B cell (primary cell): ENCODE measurements at regions not wholly inside any gene's neighbourhood (a gene's known extent, or its start where the extent isn't known, plus 50 kb on each side); places are given as distances from the start of the nearest gene placed in this dataset.

Experiments
- ATAC-seq: fragments of 200-7000 bp; cut with Tn5 transposase; one replicate; pipeline ENCODE4 v1.10.0; 2021; ENCODE audit warnings: low read depth, mild to moderate bottlenecking, moderate number of reproducible peaks, moderate library complexity
- CTCF ChIA-PET: fragments of 350-600 bp; sonication (Branson Sonifier 250); formaldehyde crosslinking; loops from one replicate; lab custom pipeline; 2021; ENCODE audit warnings: antibody characterized with exemption, inconsistent platforms; lab: Charles Lee
- POLR2A ChIA-PET: fragments of 350-600 bp; sonication (Branson Sonifier 250); formaldehyde crosslinking; loops from one replicate; lab custom pipeline; 2021; ENCODE audit warnings: antibody characterized with exemption; lab: Charles Lee
- DNase-seq: peaks from one replicate; pipeline ENCODE4 v3.0.0; 2013
- H2AFZ ChIP-seq: 2 replicates; pipeline ENCODE4 v1.6.1; 2012; ENCODE audit warnings: mild to moderate bottlenecking, low read depth, low read length; ENCODE audit not compliant: insufficient read depth, poor library complexity, severe bottlenecking
- H3K27ac ChIP-seq, 2 donors: 1 replicate in 1 of 2; 2 replicates in 1 of 2; pipeline ENCODE4 v1.5.1; 2012 to 2013; ENCODE audit warnings: low read length in 2 of 2, mild to moderate bottlenecking in 2 of 2, moderate library complexity in 1 of 2
- H3K27me3 ChIP-seq, 4 experiments: fragments of 200-600 bp in 1 of 4; sonication (generic) in 1 of 4; replicated peaks in 1 of 4; 1 replicate in 2 of 4; 2 replicates in 2 of 4; pipeline versions ENCODE4 v1.6.1 to v1.7.0; 2013 to 2016; ENCODE audit warnings: low read length in 3 of 4, mild to moderate bottlenecking in 2 of 4, mixed read lengths in 1 of 4, moderate library complexity in 1 of 4; ENCODE audit not compliant: insufficient read depth in 4 of 4, control insufficient read depth in 3 of 4; ENCODE audit errors: control extremely low read depth in 1 of 4
- H3K36me3 ChIP-seq, 2 experiments: replicated peaks in 1 of 2; 1 replicate in 1 of 2; 2 replicates in 1 of 2; pipeline versions ENCODE4 v1.6.1 to v1.7.1; 2013; ENCODE audit warnings: low read length in 1 of 2; ENCODE audit not compliant: insufficient read depth in 2 of 2, control insufficient read depth in 1 of 2; ENCODE audit errors: control extremely low read depth in 1 of 2, extremely low read depth in 1 of 2
- H3K4me1 ChIP-seq, 2 donors: fragments of 200-600 bp in 1 of 2; sonication (generic) in 1 of 2; 1 replicate in 1 of 2; 2 replicates in 1 of 2; pipeline versions ENCODE4 v1.5.1 to v1.6.1; 2013 to 2017; ENCODE audit warnings: low read length in 2 of 2; ENCODE audit not compliant: control insufficient read depth in 2 of 2, insufficient read depth in 2 of 2
- H3K4me2 ChIP-seq: replicated peaks from 2 replicates; pipeline ENCODE3; 2012; ENCODE audit warnings: mild to moderate bottlenecking, low read depth, low read length; ENCODE audit not compliant: poor library complexity, severe bottlenecking
- H3K4me3 ChIP-seq, 5 experiments: fragments of 200-600 bp in 1 of 5; sonication (generic) in 1 of 5; 1 replicate in 3 of 5; 2 replicates in 2 of 5; pipeline versions ENCODE4 v1.5.1 to v1.7.0; 2011 to 2016; ENCODE audit warnings: low read length in 4 of 5, mild to moderate bottlenecking in 4 of 5, low read depth in 2 of 5, control low read depth in 1 of 5, moderate library complexity in 1 of 5; ENCODE audit not compliant: insufficient read depth in 1 of 5; ENCODE audit errors: control extremely low read depth in 1 of 5, extremely low read depth in 1 of 5
- H3K79me2 ChIP-seq: fragments of 200-600 bp; sonication (generic); one replicate; pipeline ENCODE4 v1.6.0; 2016; ENCODE audit warnings: low read length; ENCODE audit not compliant: control insufficient read depth, insufficient read depth
- H3K9ac ChIP-seq: fragments of 200-600 bp; sonication (generic); 2 replicates; pipeline ENCODE4 v1.6.1; 2017; ENCODE audit warnings: mild to moderate bottlenecking, low read length, moderate library complexity
- H3K9me3 ChIP-seq, 3 donors: one replicate each; pipeline versions ENCODE4 v1.6.1 to v1.7.1; 2013; ENCODE audit warnings: low read length in 2 of 3; ENCODE audit not compliant: control insufficient read depth in 2 of 3, insufficient read depth in 1 of 3; ENCODE audit errors: control extremely low read depth in 1 of 3
- H4K20me1 ChIP-seq: 2 replicates; pipeline ENCODE4 v1.6.0; 2012; ENCODE audit warnings: mild to moderate bottlenecking, low read length; ENCODE audit not compliant: insufficient read depth, control insufficient read depth, poor library complexity, severe bottlenecking
- H3K27ac Mint-ChIP-seq: one replicate; pipeline ENCODE4 v1.8.0; 2021; ENCODE audit warnings: mixed read lengths
- H3K27me3 Mint-ChIP-seq: one replicate; pipeline ENCODE4 v1.8.0; 2021; ENCODE audit warnings: mixed read lengths
- H3K4me1 Mint-ChIP-seq: one replicate; pipeline ENCODE4 v1.8.0; 2021; ENCODE audit warnings: mixed read lengths
- H3K4me3 Mint-ChIP-seq: one replicate; pipeline ENCODE4 v1.8.0; 2021; ENCODE audit warnings: mixed read lengths
- H3K9me3 Mint-ChIP-seq: one replicate; pipeline ENCODE4 v1.8.0; 2022; ENCODE audit warnings: mixed read lengths; ENCODE audit not compliant: insufficient read depth
- EZH2 ChIP-seq: IDR thresholded peaks from 2 replicates; pipeline ENCODE4 v1.6.1; 2012; ENCODE audit warnings: borderline replicate concordance, low read depth, mild to moderate bottlenecking, moderate library complexity, low read length; ENCODE audit not compliant: insufficient read depth, poor library complexity, severe bottlenecking
- WGBS: methylation state at CpG from one replicate; pipeline ENCODE4 v1.1.5; 2013; ENCODE audit warnings: missing lambda C conversion rate; ENCODE audit not compliant: insufficient coverage; 5-methylcytosine and 5-hydroxymethylcytosine counted together
- intact Hi-C: fragments of 100-400 bp; cut with micrococcal nuclease; formaldehyde crosslinking; loops from one replicate; pipeline ENCODE4 v1.10.0; 2022
- TF ChIP-seq, protein P1 (sequence below): fragments of 200-600 bp; IDR thresholded peaks from one replicate; pipeline ENCODE4 v1.8.0; 2022; ENCODE audit warnings: antibody characterized with exemption, mild to moderate bottlenecking

DNA sequence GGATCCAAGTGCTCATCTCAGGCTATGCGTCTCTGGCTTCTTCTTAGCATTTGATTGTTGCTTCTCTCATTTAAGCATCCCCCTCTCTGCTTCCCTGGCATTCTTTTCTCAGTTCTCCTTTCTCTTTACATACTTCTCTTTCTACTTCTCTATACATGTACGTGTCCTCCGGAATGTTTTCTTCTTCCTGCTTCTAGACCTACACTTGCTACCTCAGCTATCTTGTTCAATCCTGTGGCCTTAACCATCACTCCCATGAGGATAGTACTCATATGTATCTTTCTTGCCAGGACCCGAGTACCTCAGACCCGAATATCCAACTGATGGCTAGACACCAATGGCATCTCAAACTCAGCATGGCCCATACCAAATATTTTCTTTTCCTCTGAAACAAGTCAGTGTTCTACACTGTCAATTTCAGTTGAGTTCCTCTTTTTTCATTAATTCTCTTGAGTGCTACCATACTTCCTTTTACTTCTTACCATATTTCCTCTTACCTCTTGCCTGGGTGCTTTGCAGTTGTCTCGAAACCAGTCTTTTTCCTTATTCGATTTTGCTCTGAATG is 115.1 kb upstream of the SLC38A2 start:
- Mint-ChIP-seq H3K9me3 (no peaks in the 10 kb centered on the region), H3K27me3 (no peaks in the 10 kb centered on the region), H3K27ac (no peak overlapping the region), H3K4me3 (no peak overlapping the region), H3K4me1 (peaks cover 10% of the 10 kb centered on the region)
- no peaks in the 10 kb centered on the region for H3K9me3 ChIP-seq
- H3K36me3 ChIP-seq, result peaks cover 0 to 1% of the 10 kb centered on the region in 2 experiments
- H2AFZ ChIP-seq, result peak overlapping the region; percentile 40
- TF ChIP-seq, protein P1, sequence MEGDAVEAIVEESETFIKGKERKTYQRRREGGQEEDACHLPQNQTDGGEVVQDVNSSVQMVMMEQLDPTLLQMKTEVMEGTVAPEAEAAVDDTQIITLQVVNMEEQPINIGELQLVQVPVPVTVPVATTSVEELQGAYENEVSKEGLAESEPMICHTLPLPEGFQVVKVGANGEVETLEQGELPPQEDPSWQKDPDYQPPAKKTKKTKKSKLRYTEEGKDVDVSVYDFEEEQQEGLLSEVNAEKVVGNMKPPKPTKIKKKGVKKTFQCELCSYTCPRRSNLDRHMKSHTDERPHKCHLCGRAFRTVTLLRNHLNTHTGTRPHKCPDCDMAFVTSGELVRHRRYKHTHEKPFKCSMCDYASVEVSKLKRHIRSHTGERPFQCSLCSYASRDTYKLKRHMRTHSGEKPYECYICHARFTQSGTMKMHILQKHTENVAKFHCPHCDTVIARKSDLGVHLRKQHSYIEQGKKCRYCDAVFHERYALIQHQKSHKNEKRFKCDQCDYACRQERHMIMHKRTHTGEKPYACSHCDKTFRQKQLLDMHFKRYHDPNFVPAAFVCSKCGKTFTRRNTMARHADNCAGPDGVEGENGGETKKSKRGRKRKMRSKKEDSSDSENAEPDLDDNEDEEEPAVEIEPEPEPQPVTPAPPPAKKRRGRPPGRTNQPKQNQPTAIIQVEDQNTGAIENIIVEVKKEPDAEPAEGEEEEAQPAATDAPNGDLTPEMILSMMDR, result peak; percentile 14
- TF ChIP-seq EZH2, result no peak
- 3% methylated on average over 7 of the region's 7 CpGs for WGBS
- ChIA-PET CTCF (no interaction called here), POLR2A (interaction anchor here (0.6 kb wide), 1 partner anchor 36 kb away, joined by 8 read pairs; no protein-coding TSS in a partner anchor)
- peak overlapping the region; percentile 67 to 85 for H3K27ac ChIP-seq
- H4K20me1 ChIP-seq, result no peaks in the 10 kb centered on the region
- peaks cover 29 to 32% of the 10 kb centered on the region in 2 donors for H3K4me1 ChIP-seq
- H3K4me3 ChIP-seq, result peak overlapping the region; percentile 7 to 30 (median 27)
- ATAC-seq (peak; percentile 89), DNase-seq (peak; percentile 87)
- peak overlapping the region; percentile 68 for H3K4me2 ChIP-seq
- no peaks in the 10 kb centered on the region for H3K27me3 ChIP-seq
- H3K79me2 ChIP-seq, result no peaks in the 10 kb centered on the region
- H3K9ac ChIP-seq, result peak overlapping the region; percentile 37
- intact Hi-C loops, result loop anchor here (1.0 to 5.0 kb wide), 4 partner anchors 15 to 115 kb away; partner anchors contain the start of gene SLC38A2

GRCh38 chr12:46486588-46486987 is 114.0 kb upstream of the SLC38A2 start:
- Histone ChIP-seq H3K4me2 (peak overlapping the region; percentile 68), H3K9ac (peak overlapping the region; percentile 37), H3K4me1 (peaks cover 29 to 32% of the 10 kb centered on the region in 2 donors), H3K79me2 (no peaks in the 10 kb centered on the region), H3K27ac (peak overlapping the region; percentile 67 to 85), H3K36me3 (peaks cover 0 to 1% of the 10 kb centered on the region in 2 experiments), H3K27me3 (no peaks in the 10 kb centered on the region), H3K9me3 (no peaks in the 10 kb centered on the region), H2AFZ (no peak overlapping the region), H3K4me3 (no peak overlapping the region), H4K20me1 (no peaks in the 10 kb centered on the region)
- ChIA-PET CTCF (no interaction called here), POLR2A (no interaction called here)
- Mint-ChIP-seq H3K27me3 (no peaks in the 10 kb centered on the region), H3K4me3 (no peak overlapping the region), H3K9me3 (no peaks in the 10 kb centered on the region), H3K27ac (no peak overlapping the region), H3K4me1 (peaks cover 13% of the 10 kb centered on the region)
- TF ChIP-seq, protein P1, result no peak
- no peak for TF ChIP-seq EZH2
- ATAC-seq (no peak), DNase-seq (no peak)
- intact Hi-C loops, result loop anchor here (2.0 to 5.0 kb wide), 2 partner anchors 14 to 114 kb away; partner anchors contain the start of gene SLC38A2
